ENCODE measurements at regions not wholly inside any gene's neighbourhood (a gene's known extent, or its start where the extent isn't known, plus 50 kb on each side); places are given as distances from the start of the nearest gene placed in this dataset.

- TF ChIP-seq CTCF (conservative IDR thresholded peaks at IDR 0.05; ENCODE audit: low read length) (no peak; the same call in 1 of the 2 replicates), EZH2phosphoT487 (IDR thresholded peaks at IDR 0.05; ENCODE audit: borderline replicate concordance) (no peak)
Measured at GRCh38 chr3:155012584-155012983, 67.5 kb upstream of the MME start.
